MCF 10A (cell line): ENCODE measurements at regions not wholly inside any gene's neighbourhood (a gene's known extent, or its start where the extent isn't known, plus 50 kb on each side); places are given as distances from the start of the nearest gene placed in this dataset.

ENCODE experiments used
- BruUV-seq: library from RNA; stranded (reverse); fragments of 400-500 nt; replicated peaks from 2 replicates; lab custom pipeline; 2021; lab: Mats Ljungman, UMichigan
- CTCF ChIA-PET: fragments of 300-600 bp; sonication (Branson Sonifier 250); formaldehyde crosslinking; extraction: SDS; loops from one replicate; lab custom pipeline; 2021; ENCODE audit warnings: antibody characterized with exemption, inconsistent platforms; lab: Yijun Ruan, JAX
- POLR2A ChIA-PET: fragments of 300-600, 350-650 bp; sonication (Branson Sonifier 250); formaldehyde crosslinking; extraction: SDS; loops from one replicate; lab custom pipeline; 2020; ENCODE audit warnings: antibody characterized with exemption, inconsistent platforms; lab: Yijun Ruan, JAX
- DNase-seq: peaks from one replicate; pipeline ENCODE4 v3.0.0-alpha.2; 2018; ENCODE audit not compliant: unreplicated experiment
- H3K27ac Mint-ChIP-seq: one replicate; pipeline ENCODE4 v1.8.0; 2022; ENCODE audit warnings: mild to moderate bottlenecking, low read depth, mixed read lengths; ENCODE audit not compliant: unreplicated experiment
- H3K27me3 Mint-ChIP-seq: one replicate; pipeline ENCODE4 v1.8.0; 2022; ENCODE audit warnings: mixed read lengths; ENCODE audit not compliant: insufficient read depth, unreplicated experiment
- H3K36me3 Mint-ChIP-seq: one replicate; pipeline ENCODE4 v1.8.0; 2022; ENCODE audit warnings: mild to moderate bottlenecking, moderate library complexity, mixed read lengths; ENCODE audit not compliant: insufficient read depth, unreplicated experiment
- H3K4me1 Mint-ChIP-seq: one replicate; pipeline ENCODE4 v1.8.0; 2022; ENCODE audit warnings: mixed read lengths; ENCODE audit not compliant: insufficient read depth, unreplicated experiment
- H3K4me3 Mint-ChIP-seq: one replicate; pipeline ENCODE4 v1.8.0; 2022; ENCODE audit warnings: mild to moderate bottlenecking, moderate library complexity, mixed read lengths; ENCODE audit not compliant: unreplicated experiment
- H3K9me3 Mint-ChIP-seq: one replicate; pipeline ENCODE4 v1.8.0; 2022; ENCODE audit warnings: mixed read lengths; ENCODE audit not compliant: unreplicated experiment
- intact Hi-C: fragments of 100-400 bp; cut with micrococcal nuclease; formaldehyde crosslinking; loops from 2 replicates; pipeline ENCODE4 v1.14.1; 2022
- TF ChIP-seq, protein P1 (sequence below): fragments of 200-600 bp; IDR thresholded peaks from one replicate; pipeline ENCODE4 v1.8.0; 2022; ENCODE audit warnings: antibody characterized with exemption, mild to moderate bottlenecking; ENCODE audit not compliant: unreplicated experiment

DNA sequence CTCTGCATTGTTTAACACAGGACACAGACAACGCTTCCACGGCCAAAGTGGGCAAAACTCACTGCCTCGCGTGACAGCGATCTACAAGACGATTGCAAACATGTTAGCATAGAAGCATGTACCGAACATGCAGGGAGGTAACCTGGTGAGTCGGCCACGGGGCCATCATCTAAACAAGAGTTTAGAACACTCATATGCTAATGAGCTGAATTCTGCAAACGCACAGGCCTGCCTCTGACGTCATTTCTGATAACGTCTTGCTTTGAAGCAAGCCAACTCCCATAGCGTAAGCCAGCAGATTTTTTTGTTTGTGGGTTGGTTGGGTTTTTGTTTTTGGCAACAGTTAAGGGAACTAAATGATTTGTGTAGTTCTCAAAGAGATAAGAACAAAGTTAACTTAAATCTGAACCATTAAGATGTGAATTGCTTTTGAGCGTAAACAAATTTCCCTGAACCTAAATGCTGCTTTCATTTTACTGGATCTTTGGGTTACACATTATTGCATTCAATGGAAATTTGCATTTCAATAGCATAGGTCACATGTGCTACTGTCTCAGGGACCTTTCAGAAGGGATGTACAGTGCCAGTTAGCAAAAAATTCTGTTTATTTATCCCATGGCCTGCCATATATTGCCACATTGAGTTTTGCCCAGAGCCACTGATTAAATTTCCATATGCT, 184.5 kb upstream of the PDE10A start:
- H3K27me3 Mint-ChIP-seq, result no peaks in the 10 kb centered on the region
- intact Hi-C loops, result no loop called here

DNA sequence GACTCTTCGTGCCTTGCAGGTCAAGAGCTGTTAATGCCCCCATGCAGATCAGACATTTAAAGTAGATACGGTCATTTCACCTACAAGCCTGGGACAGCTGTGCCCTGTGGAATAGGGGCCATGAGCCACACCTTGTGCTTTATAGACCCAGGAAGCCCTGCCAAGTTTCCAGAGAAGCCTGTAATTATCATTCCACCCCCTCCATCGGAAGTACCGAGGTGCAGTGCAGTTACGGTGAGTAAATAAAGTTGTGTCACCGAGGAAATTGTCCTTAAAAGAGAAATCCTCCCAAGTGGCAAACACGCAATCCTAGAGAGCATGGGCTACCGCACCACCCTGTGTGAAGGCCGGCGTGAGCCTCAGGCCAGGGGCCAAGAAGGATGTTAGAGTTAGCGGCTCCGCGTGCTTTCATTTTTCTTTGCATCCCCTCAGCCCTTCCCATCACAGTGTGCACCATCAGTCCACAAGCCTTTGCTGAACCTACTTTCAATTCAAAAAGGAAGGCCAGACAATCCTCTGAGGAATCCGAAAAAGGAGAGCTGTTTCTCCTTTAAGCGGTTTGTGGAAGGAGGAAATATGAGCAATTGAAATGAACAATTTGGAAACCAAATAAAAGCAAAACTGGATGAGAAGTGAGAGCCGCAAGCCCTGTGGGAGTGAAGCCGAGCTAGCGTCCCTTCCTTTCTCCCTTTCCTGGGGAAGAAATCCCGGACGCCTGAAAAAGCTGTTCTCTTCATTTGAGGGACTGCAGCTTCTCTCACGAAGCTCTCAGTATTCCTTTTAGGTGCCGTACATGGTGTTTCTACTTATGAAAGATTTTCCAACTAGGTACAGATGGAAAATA, 183.3 kb upstream of the PDE10A start:
- CTCF ChIA-PET, result interaction anchor here (0.6 to 3.8 kb wide), 8 partner anchors 13 to 409 kb away, joined by 3 to 24 read pairs (median 3); no protein-coding TSS in a partner anchor
- intact Hi-C loops, result no loop called here
- Mint-ChIP-seq H3K9me3 (no peaks in the 10 kb centered on the region), H3K27ac (no peak overlapping the region), H3K4me1 (no peaks in the 10 kb centered on the region), H3K27me3 (no peaks in the 10 kb centered on the region), H3K36me3 (no peaks in the 10 kb centered on the region), H3K4me3 (no peak overlapping the region)
- POLR2A ChIA-PET, result no interaction called here
- TF ChIP-seq, protein P1, sequence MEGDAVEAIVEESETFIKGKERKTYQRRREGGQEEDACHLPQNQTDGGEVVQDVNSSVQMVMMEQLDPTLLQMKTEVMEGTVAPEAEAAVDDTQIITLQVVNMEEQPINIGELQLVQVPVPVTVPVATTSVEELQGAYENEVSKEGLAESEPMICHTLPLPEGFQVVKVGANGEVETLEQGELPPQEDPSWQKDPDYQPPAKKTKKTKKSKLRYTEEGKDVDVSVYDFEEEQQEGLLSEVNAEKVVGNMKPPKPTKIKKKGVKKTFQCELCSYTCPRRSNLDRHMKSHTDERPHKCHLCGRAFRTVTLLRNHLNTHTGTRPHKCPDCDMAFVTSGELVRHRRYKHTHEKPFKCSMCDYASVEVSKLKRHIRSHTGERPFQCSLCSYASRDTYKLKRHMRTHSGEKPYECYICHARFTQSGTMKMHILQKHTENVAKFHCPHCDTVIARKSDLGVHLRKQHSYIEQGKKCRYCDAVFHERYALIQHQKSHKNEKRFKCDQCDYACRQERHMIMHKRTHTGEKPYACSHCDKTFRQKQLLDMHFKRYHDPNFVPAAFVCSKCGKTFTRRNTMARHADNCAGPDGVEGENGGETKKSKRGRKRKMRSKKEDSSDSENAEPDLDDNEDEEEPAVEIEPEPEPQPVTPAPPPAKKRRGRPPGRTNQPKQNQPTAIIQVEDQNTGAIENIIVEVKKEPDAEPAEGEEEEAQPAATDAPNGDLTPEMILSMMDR, result no peak
- BruUV-seq, result no TSS peak
- DNase-seq, result no peak

More for the DNA sequence above, 184.5 kb upstream of the PDE10A start:
- ChIA-PET POLR2A (interaction anchor here (0.6 kb wide), 1 partner anchor 853 kb away, joined by 3 read pairs; no protein-coding TSS in a partner anchor), CTCF (interaction anchor here (0.6 to 3.8 kb wide), 11 partner anchors 13 to 414 kb away, joined by 3 to 24 read pairs (median 3); no protein-coding TSS in a partner anchor)
- no peak for DNase-seq
- no peak overlapping the region for H3K4me3 Mint-ChIP-seq
- H3K4me1 Mint-ChIP-seq, result no peaks in the 10 kb centered on the region
- no TSS peak for BruUV-seq
- no peak overlapping the region for H3K27ac Mint-ChIP-seq
- H3K9me3 Mint-ChIP-seq, result no peaks in the 10 kb centered on the region
- TF ChIP-seq, protein P1, result no peak
- H3K36me3 Mint-ChIP-seq, result no peaks in the 10 kb centered on the region

DNA sequence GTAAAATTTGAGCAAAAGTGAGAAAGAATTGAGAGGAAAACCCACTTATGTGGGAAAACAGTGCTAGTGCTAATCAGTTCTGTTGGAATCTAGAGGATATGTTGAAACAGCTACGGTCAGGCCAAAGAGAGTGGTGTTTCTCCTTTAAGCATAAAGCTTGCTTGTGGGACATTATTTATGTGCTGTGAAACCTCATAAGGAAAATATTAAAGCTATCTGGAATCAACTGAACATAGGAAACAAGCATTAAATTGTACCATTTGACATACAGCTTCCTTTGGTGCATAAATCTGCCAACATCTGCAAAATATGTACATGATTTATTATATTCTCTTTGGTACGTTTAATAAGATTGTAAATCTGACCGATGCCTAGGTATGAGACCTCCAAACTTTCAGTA, 182.5 kb upstream of the PDE10A start:
- no peaks in the 10 kb centered on the region for H3K27me3 Mint-ChIP-seq
- H3K9me3 Mint-ChIP-seq, result no peaks in the 10 kb centered on the region
- no peak for DNase-seq
- ChIA-PET CTCF (interaction anchor here (0.6 to 3.8 kb wide), 6 partner anchors 14 to 408 kb away, joined by 3 to 24 read pairs (median 4); no protein-coding TSS in a partner anchor), POLR2A (no interaction called here)
- H3K27ac Mint-ChIP-seq, result no peak overlapping the region
- BruUV-seq, result no TSS peak
- H3K36me3 Mint-ChIP-seq, result no peaks in the 10 kb centered on the region
- TF ChIP-seq, protein P1, result no peak
- H3K4me1 Mint-ChIP-seq, result no peaks in the 10 kb centered on the region
- H3K4me3 Mint-ChIP-seq, result no peak overlapping the region
- intact Hi-C loops, result no loop called here

DNA sequence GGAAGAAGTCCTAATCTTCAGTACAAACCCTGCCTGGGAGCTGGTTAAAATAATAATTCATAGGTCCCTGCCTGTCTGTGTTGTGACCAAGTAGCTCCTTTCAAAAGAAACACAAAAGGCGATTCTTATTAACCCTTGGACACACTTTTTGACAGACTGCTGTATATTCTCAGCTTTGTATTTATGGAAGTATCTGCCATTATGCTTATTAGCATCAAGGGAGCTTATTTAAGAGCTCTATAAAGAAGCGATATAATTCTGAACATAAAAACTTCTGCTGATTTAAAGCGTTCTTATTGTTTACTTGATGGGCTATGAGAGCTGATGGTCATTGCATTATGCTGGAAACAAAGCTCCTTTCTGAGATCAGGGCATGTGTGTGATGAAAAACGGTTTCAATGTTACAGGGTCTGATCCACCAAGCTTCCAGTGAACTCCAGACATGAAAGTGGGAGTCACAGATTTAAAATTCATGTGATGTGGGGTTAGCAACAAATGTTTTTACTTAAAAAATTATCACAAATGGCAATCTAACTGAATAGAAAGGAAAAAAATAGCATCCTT, 181.8 kb upstream of the PDE10A start:
- H3K27me3 Mint-ChIP-seq, result peaks cover 5% of the 10 kb centered on the region
- POLR2A ChIA-PET, result no interaction called here

More for the DNA sequence above, 181.8 kb upstream of the PDE10A start:
- DNase-seq, result no peak
- BruUV-seq, result no TSS peak
- intact Hi-C loops, result no loop called here
- Mint-ChIP-seq H3K9me3 (no peaks in the 10 kb centered on the region), H3K4me3 (no peak overlapping the region), H3K4me1 (no peaks in the 10 kb centered on the region), H3K36me3 (no peaks in the 10 kb centered on the region), H3K27ac (no peak overlapping the region)
- CTCF ChIA-PET, result interaction anchor here (0.9 to 3.8 kb wide), 5 partner anchors 15 to 407 kb away, joined by 3 to 24 read pairs (median 4); no protein-coding TSS in a partner anchor
- TF ChIP-seq, protein P1, result no peak
